Type B pancreatic cell (in vitro differentiated cells): ENCODE measurements at regions not wholly inside any gene's neighbourhood (a gene's known extent, or its start where the extent isn't known, plus 50 kb on each side); places are given as distances from the start of the nearest gene placed in this dataset.

ENCODE experiments used
- DNase-seq: peaks from one replicate; pipeline ENCODE4 v3.0.0; 2021; ENCODE audit warnings: mixed read lengths; ENCODE audit not compliant: unreplicated experiment; ENCODE audit errors: extremely low spot score
- H3K27ac Mint-ChIP-seq: 2 replicates; pipeline ENCODE4 v1.8.0; 2021; ENCODE audit warnings: mild to moderate bottlenecking, mixed read lengths
- H3K27me3 Mint-ChIP-seq: 2 replicates; pipeline ENCODE4 v1.8.0; 2021; ENCODE audit warnings: mixed read lengths
- H3K36me3 Mint-ChIP-seq: 2 replicates; pipeline ENCODE4 v1.8.0; 2021; ENCODE audit warnings: mixed read lengths
- H3K4me1 Mint-ChIP-seq: one replicate; pipeline ENCODE4 v1.8.0; 2021; ENCODE audit warnings: mixed read lengths; ENCODE audit not compliant: unreplicated experiment
- H3K4me3 Mint-ChIP-seq: 2 replicates; pipeline ENCODE4 v1.8.0; 2021; ENCODE audit warnings: mild to moderate bottlenecking, mixed read lengths
- H3K9me3 Mint-ChIP-seq: 2 replicates; pipeline ENCODE4 v1.8.0; 2021; ENCODE audit warnings: mixed read lengths
- CTCF ChIP-seq: fragments of 200-600 bp; sonication (generic); conservative IDR thresholded peaks from 2 replicates; pipeline ENCODE4 v1.5.0; 2021; ENCODE audit warnings: antibody characterized with exemption, mild to moderate bottlenecking

- H3K9me3 Mint-ChIP-seq: no peaks in the 10 kb centered on the region
- no peak overlapping the region for H3K4me3 Mint-ChIP-seq
- no peak for DNase-seq
- TF ChIP-seq CTCF: no peak
- no peaks in the 10 kb centered on the region for H3K36me3 Mint-ChIP-seq
- peaks cover 21% of the 10 kb centered on the region for H3K4me1 Mint-ChIP-seq
- H3K27me3 Mint-ChIP-seq: peaks cover 13% of the 10 kb centered on the region
- H3K27ac Mint-ChIP-seq: no peak overlapping the region
Measured at GRCh38 chr14:87630846-87631245, 362.1 kb downstream of the GALC start.

- DNase-seq: no peak
- no peaks in the 10 kb centered on the region for H3K36me3 Mint-ChIP-seq
- H3K9me3 Mint-ChIP-seq: no peaks in the 10 kb centered on the region
- peaks cover 13% of the 10 kb centered on the region for H3K27me3 Mint-ChIP-seq
- H3K4me3 Mint-ChIP-seq: no peak overlapping the region
- peaks cover 21% of the 10 kb centered on the region for H3K4me1 Mint-ChIP-seq
- no peak overlapping the region for H3K27ac Mint-ChIP-seq
- TF ChIP-seq CTCF: no peak
Measured at GRCh38 chr14:87629788-87630187, 363.2 kb downstream of the GALC start.

GRCh38 chr14:87628780-87629179 is 364.2 kb downstream of the GALC start:
- no peak for TF ChIP-seq CTCF
- no peaks in the 10 kb centered on the region for H3K36me3 Mint-ChIP-seq
- H3K4me3 Mint-ChIP-seq: no peak overlapping the region
- H3K27me3 Mint-ChIP-seq: peaks cover 13% of the 10 kb centered on the region
- H3K9me3 Mint-ChIP-seq: peaks cover under 1% of the 10 kb centered on the region
- H3K4me1 Mint-ChIP-seq: peaks cover 21% of the 10 kb centered on the region
- DNase-seq: no peak
- no peak overlapping the region for H3K27ac Mint-ChIP-seq

GRCh38 chr14:87628129-87628528 is 364.9 kb downstream of the GALC start:
- peaks cover 5% of the 10 kb centered on the region for H3K9me3 Mint-ChIP-seq

GRCh38 chr14:87626266-87626665 is 366.7 kb downstream of the GALC start:
- Mint-ChIP-seq H3K36me3 (peaks cover 3% of the 10 kb centered on the region), H3K4me1 (peaks cover 21% of the 10 kb centered on the region), H3K27ac (no peak overlapping the region), H3K27me3 (peaks cover 10% of the 10 kb centered on the region), H3K4me3 (no peak overlapping the region), H3K9me3 (peaks cover 14% of the 10 kb centered on the region)
- no peak for TF ChIP-seq CTCF
- no peak for DNase-seq

More at GRCh38 chr14:87628129-87628528, 364.9 kb downstream of the GALC start:
- Mint-ChIP-seq H3K27ac (no peak overlapping the region), H3K27me3 (peaks cover 12% of the 10 kb centered on the region), H3K36me3 (peaks cover 1% of the 10 kb centered on the region), H3K4me3 (no peak overlapping the region), H3K4me1 (peaks cover 21% of the 10 kb centered on the region)
- TF ChIP-seq CTCF: no peak
- DNase-seq: no peak

- TF ChIP-seq CTCF: no peak
- Mint-ChIP-seq H3K9me3 (peaks cover 23% of the 10 kb centered on the region), H3K36me3 (peaks cover 3% of the 10 kb centered on the region), H3K27me3 (no peaks in the 10 kb centered on the region), H3K4me3 (no peak overlapping the region), H3K27ac (no peak overlapping the region), H3K4me1 (peaks cover 9% of the 10 kb centered on the region)
- DNase-seq: no peak
Measured at GRCh38 chr14:87623616-87624015, 369.4 kb downstream of the GALC start.
